HFF-Myc (cell line): ENCODE measurements at regions not wholly inside any gene's neighbourhood (a gene's known extent, or its start where the extent isn't known, plus 50 kb on each side); places are given as distances from the start of the nearest gene placed in this dataset.

Source experiments
- DNase-seq: peaks from one replicate; pipeline ENCODE4 v3.0.0-alpha.2; 2011; ENCODE audit warnings: low read depth; ENCODE audit errors: extremely low read depth
- H3K4me3 ChIP-seq: replicated peaks from 2 replicates; pipeline ENCODE4 v1.5.1; 2011; ENCODE audit warnings: low read depth, mild to moderate bottlenecking, control low read depth, low read length
- CTCF ChIP-seq: IDR thresholded peaks from 2 replicates; pipeline ENCODE4 v1.5.1; 2012; ENCODE audit warnings: mild to moderate bottlenecking, low read depth, low read length, control low read depth; ENCODE audit errors: missing control alignments

GRCh38 chr5:40306869-40307487 lies 372.7 kb upstream of the PTGER4 start:
- H3K4me3 ChIP-seq: no peak overlapping the region
- TF ChIP-seq CTCF: no peak
- DNase-seq: no peak

GRCh38 chr5:40292006-40292405 lies 387.7 kb upstream of the PTGER4 start:
- no peak overlapping the region for H3K4me3 ChIP-seq
- no peak for TF ChIP-seq CTCF
- DNase-seq: no peak

- H3K4me3 ChIP-seq: no peak overlapping the region
- TF ChIP-seq CTCF: no peak
- no peak for DNase-seq
These were observed 388.4 kb upstream of the PTGER4 start for GRCh38 chr5:40291338-40291737.

- H3K4me3 ChIP-seq: no peak overlapping the region
- TF ChIP-seq CTCF: peak; percentile 13
- no peak for DNase-seq
These were observed 390.8 kb upstream of the PTGER4 start for GRCh38 chr5:40288800-40289485.

GRCh38 chr5:40284863-40285262 lies 394.9 kb upstream of the PTGER4 start:
- no peak overlapping the region for H3K4me3 ChIP-seq
- no peak for DNase-seq
- TF ChIP-seq CTCF: no peak

- no peak for TF ChIP-seq CTCF
- DNase-seq: no peak
- no peak overlapping the region for H3K4me3 ChIP-seq
These were observed 400.8 kb upstream of the PTGER4 start for GRCh38 chr5:40278881-40279280.
